HG02885 (cell line): ENCODE measurements at regions not wholly inside any gene's neighbourhood (a gene's known extent, or its start where the extent isn't known, plus 50 kb on each side); places are given as distances from the start of the nearest gene placed in this dataset.
"Not testable (repeated sequence)": the region's sequence is repeated elsewhere in the genome, so short reads cannot be mapped to it uniquely, and the experiment has no call there.

Experiments
- ATAC-seq: cut with Tn5 transposase; IDR thresholded peaks from one replicate; pipeline ENCODE4 v1.9.1; 2021; ENCODE audit warnings: mild to moderate bottlenecking; ENCODE audit not compliant: unreplicated experiment, poor library complexity

- no peak for ATAC-seq
Measured at GRCh38 chr10:64098994-64099393, 577.8 kb downstream of the REEP3 start.

GRCh38 chr10:64101606-64102263 is 580.5 kb downstream of the REEP3 start:
- ATAC-seq: no peak

GRCh38 chr10:64102264-64102633 is 581.0 kb downstream of the REEP3 start:
- no peak for ATAC-seq

- ATAC-seq: no peak
Measured at GRCh38 chr10:64102916-64103315, 581.7 kb downstream of the REEP3 start.

- ATAC-seq: no peak
Measured at GRCh38 chr10:64103750-64104470, 582.7 kb downstream of the REEP3 start.

- no peak for ATAC-seq
Measured at GRCh38 chr10:64109926-64110495, 588.8 kb downstream of the REEP3 start.

- ATAC-seq: no peak
Measured at GRCh38 chr10:64112701-64113355, 591.6 kb downstream of the REEP3 start.

GRCh38 chr10:64113375-64113774 is 592.2 kb downstream of the REEP3 start:
- ATAC-seq: no peak

- ATAC-seq: no peak
Measured at GRCh38 chr10:64113792-64114191, 592.6 kb downstream of the REEP3 start.

- peak; percentile 16 for ATAC-seq
Measured at GRCh38 chr10:64115471-64115870, 594.3 kb downstream of the REEP3 start.

GRCh38 chr10:64115908-64116643 is 594.9 kb downstream of the REEP3 start:
- peak; percentile 56 for ATAC-seq

- ATAC-seq: no peak
Measured at GRCh38 chr10:64116707-64117106, 595.5 kb downstream of the REEP3 start.

GRCh38 chr10:64118736-64119135 is 597.5 kb downstream of the REEP3 start:
- no peak for ATAC-seq

- ATAC-seq: not testable (repeated sequence)
Measured at GRCh38 chr10:64120301-64120980, 599.2 kb downstream of the REEP3 start.

GRCh38 chr10:64130152-64130551 is 609.0 kb downstream of the REEP3 start:
- ATAC-seq: no peak

GRCh38 chr10:64134676-64135075 is 613.5 kb downstream of the REEP3 start:
- no peak for ATAC-seq

GRCh38 chr10:64142395-64142794 is 621.2 kb downstream of the REEP3 start:
- ATAC-seq: peak; percentile 64

- ATAC-seq: no peak
Measured at GRCh38 chr10:64148607-64149006, 627.4 kb downstream of the REEP3 start.

GRCh38 chr10:64156166-64156565 is 635.0 kb downstream of the REEP3 start:
- ATAC-seq: no peak

GRCh38 chr10:64158551-64158950 is 637.4 kb downstream of the REEP3 start:
- ATAC-seq: no peak
